ENCODE measurements at regions not wholly inside any gene's neighbourhood (a gene's known extent, or its start where the extent isn't known, plus 50 kb on each side); places are given as distances from the start of the nearest gene placed in this dataset.

GRCh38 chr7:20964281-20964918 is 177.7 kb upstream of the SP8 start:
- no peak for TF ChIP-seq POLR2AphosphoS5 (IDR thresholded peaks at IDR 0.05; ENCODE audit: insufficient read depth, low read depth, low read length)
- TF ChIP-seq FOS (IDR thresholded peaks at IDR 0.05; ENCODE audit: borderline replicate concordance, insufficient read depth, low read length): no peak
- no peak for TF ChIP-seq CTCF (IDR thresholded peaks at IDR 0.05; ENCODE audit: extremely low read depth in 1 of 2, insufficient read depth in 1 of 2, low read depth in 1 of 2, low read length in 2 of 2)
- no peak for TF ChIP-seq MAX (IDR thresholded peaks at IDR 0.05; ENCODE audit: insufficient read depth, insufficient read length)
- TF ChIP-seq JUN (IDR thresholded peaks at IDR 0.05; ENCODE audit: borderline replicate concordance, insufficient read depth, insufficient read length, low read depth): no peak
- TF ChIP-seq POLR2A (IDR thresholded peaks at IDR 0.05; ENCODE audit: low read depth, low read length): no peak
- TF ChIP-seq EZH2 (IDR thresholded peaks at IDR 0.05; ENCODE audit: borderline replicate concordance, low read depth, low read length, severe bottlenecking): no peak
- no peak for TF ChIP-seq MYC (IDR thresholded peaks at IDR 0.05; ENCODE audit: low read depth, low read length)

Measured in endothelial cell of umbilical vein (primary cell).